Liver (tissue), 7 donors: ENCODE measurements at regions not wholly inside any gene's neighbourhood (a gene's known extent, or its start where the extent isn't known, plus 50 kb on each side); places are given as distances from the start of the nearest gene placed in this dataset.

Experiments
- DNase-seq: peaks from one replicate; pipeline ENCODE4 v3.0.0-alpha.2; 2017; ENCODE audit warnings: low spot score
- H3K27ac ChIP-seq, 2 donors: one replicate each; pipeline ENCODE4 v1.7.0; 2013; ENCODE audit warnings: inconsistent platforms in 2 of 2, low read length in 2 of 2, control low read depth in 1 of 2, low read depth in 1 of 2, mild to moderate bottlenecking in 1 of 2
- H3K27me3 ChIP-seq, 4 donors: one replicate each; pipeline versions ENCODE4 v1.6.1 to v1.7.0; 2013; ENCODE audit warnings: low read length in 3 of 4, inconsistent platforms in 1 of 4, mild to moderate bottlenecking in 1 of 4, moderate library complexity in 1 of 4; ENCODE audit not compliant: control insufficient read depth in 4 of 4, insufficient read depth in 4 of 4
- H3K36me3 ChIP-seq, 4 donors: one replicate each; pipeline versions ENCODE4 v1.6.1 to v1.7.0; 2013; ENCODE audit warnings: low read length in 3 of 4, mild to moderate bottlenecking in 3 of 4, low read depth in 1 of 4, moderate library complexity in 1 of 4; ENCODE audit not compliant: control insufficient read depth in 4 of 4, insufficient read depth in 3 of 4
- H3K4me1 ChIP-seq, 4 donors: one replicate each; pipeline versions ENCODE4 v1.6.1 to v1.7.0; 2013; ENCODE audit warnings: low read length in 3 of 4, mild to moderate bottlenecking in 3 of 4, moderate library complexity in 1 of 4; ENCODE audit not compliant: control insufficient read depth in 4 of 4, insufficient read depth in 4 of 4
- H3K4me3 ChIP-seq, 3 donors: one replicate each; pipeline versions ENCODE4 v1.6.1 to v1.7.0; 2013; ENCODE audit warnings: low read length in 3 of 3, control low read depth in 1 of 3, low read depth in 1 of 3, mild to moderate bottlenecking in 1 of 3
- H3K9ac ChIP-seq, 2 donors: one replicate each; pipeline ENCODE4 v1.7.0; 2013; ENCODE audit warnings: low read length in 2 of 2, mild to moderate bottlenecking in 2 of 2, moderate library complexity in 2 of 2, control low read depth in 1 of 2, low read depth in 1 of 2
- H3K9me3 ChIP-seq, 4 donors: one replicate each; pipeline versions ENCODE4 v1.6.1 to v1.7.0; 2013; ENCODE audit warnings: low read length in 3 of 4; ENCODE audit not compliant: control insufficient read depth in 4 of 4
- EGR1 ChIP-seq, 2 donors: IDR thresholded peaks; 2 replicates each; pipeline ENCODE4 v1.6.1; 2016 to 2018; ENCODE audit warnings: antibody characterized with exemption in 2 of 2, low read depth in 2 of 2
- FOXA2 ChIP-seq: IDR thresholded peaks from 2 replicates; pipeline ENCODE4 v1.6.1; 2016; ENCODE audit warnings: antibody characterized with exemption
- GABPA ChIP-seq, 2 donors: IDR thresholded peaks in 1 of 2; conservative IDR thresholded peaks in 1 of 2; 2 replicates each; pipeline ENCODE4 v1.6.1; 2016; ENCODE audit warnings: antibody characterized with exemption in 2 of 2, mild to moderate bottlenecking in 1 of 2, moderate library complexity in 1 of 2
- HNF4A ChIP-seq, 2 donors: conservative IDR thresholded peaks; 2 replicates each; pipeline ENCODE4 v1.6.1; 2016; ENCODE audit warnings: antibody characterized with exemption in 2 of 2, mild to moderate bottlenecking in 2 of 2
- NR2F2 ChIP-seq: IDR thresholded peaks from 2 replicates; pipeline ENCODE4 v1.6.1; 2016; ENCODE audit warnings: antibody characterized with exemption
- RXRA ChIP-seq, 2 donors: IDR thresholded peaks; 2 replicates each; pipeline ENCODE4 v1.6.1; 2017 to 2018; ENCODE audit warnings: antibody characterized with exemption in 2 of 2, mild to moderate bottlenecking in 1 of 2
- TAF1 ChIP-seq: conservative IDR thresholded peaks from 2 replicates; pipeline ENCODE4 v1.6.1; 2016; ENCODE audit warnings: antibody characterized with exemption, mild to moderate bottlenecking
- WGBS: extraction: QIAGEN DNeasy Blood & Tissue Kit; methylation state at CpG from one replicate; pipeline ENCODE4 v1.1.7; 2013; 5-methylcytosine and 5-hydroxymethylcytosine counted together
- TF ChIP-seq, protein P1 (sequence below): IDR thresholded peaks from 2 replicates; pipeline ENCODE4 v1.6.1; 2016; ENCODE audit warnings: antibody characterized with exemption
- TF ChIP-seq, protein P2 (sequence below): IDR thresholded peaks from 2 replicates; pipeline ENCODE4 v1.6.1; 2016; ENCODE audit warnings: antibody characterized with exemption, mild to moderate bottlenecking
- TF ChIP-seq, protein P3 (sequence below): IDR thresholded peaks from 2 replicates; pipeline ENCODE4 v1.6.1; 2016; ENCODE audit warnings: antibody characterized with exemption
- TF ChIP-seq, protein P4 (sequence below): IDR thresholded peaks from 2 replicates; pipeline ENCODE4 v1.6.1; 2016; ENCODE audit warnings: antibody characterized with exemption
- donor health status: healthy.
- donor health status: healthy.
- donor health status: healthy.
- donor health status: healthy.

DNA sequence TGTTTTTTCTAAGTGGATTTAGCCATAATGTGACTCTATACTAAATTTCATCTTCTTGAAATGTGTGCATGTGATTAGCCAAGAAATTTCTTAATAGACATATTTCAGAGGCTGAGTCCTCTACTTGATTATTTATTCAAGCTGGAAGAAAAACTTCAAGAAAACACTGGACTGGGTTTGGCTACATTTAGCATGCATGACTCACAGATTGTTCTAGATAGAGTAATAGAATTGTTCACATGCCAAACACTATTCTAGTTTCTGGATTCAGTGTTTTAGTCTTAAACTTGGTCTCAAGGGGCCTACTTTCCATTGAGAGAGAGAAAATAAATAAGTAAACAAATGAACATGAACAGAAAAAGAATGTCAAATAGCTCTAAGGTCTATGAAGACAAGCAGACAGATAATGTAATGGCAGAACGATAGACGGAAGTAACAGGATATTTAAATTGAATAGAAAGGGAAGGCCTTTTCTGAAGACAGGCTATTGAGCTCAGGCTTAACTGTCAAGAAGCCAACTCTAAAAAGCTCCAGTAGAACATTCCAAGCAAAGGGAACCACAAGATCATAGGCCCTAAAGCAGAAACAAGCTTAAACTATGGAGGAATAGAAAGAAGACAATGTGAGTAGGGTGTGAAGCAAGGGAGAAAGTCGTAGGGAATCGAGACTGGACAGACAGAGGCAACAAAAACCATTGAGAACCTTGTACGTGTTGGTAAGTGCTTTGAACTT is 104.6 kb downstream of the TMEM144 start:
- H3K27ac ChIP-seq = no peak overlapping the region
- no peaks in the 10 kb centered on the region for H3K36me3 ChIP-seq
- no peaks in the 10 kb centered on the region for H3K4me1 ChIP-seq
- H3K27me3 ChIP-seq = no peaks in the 10 kb centered on the region
- no peaks in the 10 kb centered on the region for H3K9me3 ChIP-seq
- no peak for DNase-seq
- WGBS = 78% methylated on average over 5 of the region's 5 CpGs
- TF ChIP-seq, protein P1, sequence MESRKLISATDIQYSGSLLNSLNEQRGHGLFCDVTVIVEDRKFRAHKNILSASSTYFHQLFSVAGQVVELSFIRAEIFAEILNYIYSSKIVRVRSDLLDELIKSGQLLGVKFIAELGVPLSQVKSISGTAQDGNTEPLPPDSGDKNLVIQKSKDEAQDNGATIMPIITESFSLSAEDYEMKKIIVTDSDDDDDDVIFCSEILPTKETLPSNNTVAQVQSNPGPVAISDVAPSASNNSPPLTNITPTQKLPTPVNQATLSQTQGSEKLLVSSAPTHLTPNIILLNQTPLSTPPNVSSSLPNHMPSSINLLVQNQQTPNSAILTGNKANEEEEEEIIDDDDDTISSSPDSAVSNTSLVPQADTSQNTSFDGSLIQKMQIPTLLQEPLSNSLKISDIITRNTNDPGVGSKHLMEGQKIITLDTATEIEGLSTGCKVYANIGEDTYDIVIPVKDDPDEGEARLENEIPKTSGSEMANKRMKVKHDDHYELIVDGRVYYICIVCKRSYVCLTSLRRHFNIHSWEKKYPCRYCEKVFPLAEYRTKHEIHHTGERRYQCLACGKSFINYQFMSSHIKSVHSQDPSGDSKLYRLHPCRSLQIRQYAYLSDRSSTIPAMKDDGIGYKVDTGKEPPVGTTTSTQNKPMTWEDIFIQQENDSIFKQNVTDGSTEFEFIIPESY = no peak
- TF ChIP-seq, protein P2, sequence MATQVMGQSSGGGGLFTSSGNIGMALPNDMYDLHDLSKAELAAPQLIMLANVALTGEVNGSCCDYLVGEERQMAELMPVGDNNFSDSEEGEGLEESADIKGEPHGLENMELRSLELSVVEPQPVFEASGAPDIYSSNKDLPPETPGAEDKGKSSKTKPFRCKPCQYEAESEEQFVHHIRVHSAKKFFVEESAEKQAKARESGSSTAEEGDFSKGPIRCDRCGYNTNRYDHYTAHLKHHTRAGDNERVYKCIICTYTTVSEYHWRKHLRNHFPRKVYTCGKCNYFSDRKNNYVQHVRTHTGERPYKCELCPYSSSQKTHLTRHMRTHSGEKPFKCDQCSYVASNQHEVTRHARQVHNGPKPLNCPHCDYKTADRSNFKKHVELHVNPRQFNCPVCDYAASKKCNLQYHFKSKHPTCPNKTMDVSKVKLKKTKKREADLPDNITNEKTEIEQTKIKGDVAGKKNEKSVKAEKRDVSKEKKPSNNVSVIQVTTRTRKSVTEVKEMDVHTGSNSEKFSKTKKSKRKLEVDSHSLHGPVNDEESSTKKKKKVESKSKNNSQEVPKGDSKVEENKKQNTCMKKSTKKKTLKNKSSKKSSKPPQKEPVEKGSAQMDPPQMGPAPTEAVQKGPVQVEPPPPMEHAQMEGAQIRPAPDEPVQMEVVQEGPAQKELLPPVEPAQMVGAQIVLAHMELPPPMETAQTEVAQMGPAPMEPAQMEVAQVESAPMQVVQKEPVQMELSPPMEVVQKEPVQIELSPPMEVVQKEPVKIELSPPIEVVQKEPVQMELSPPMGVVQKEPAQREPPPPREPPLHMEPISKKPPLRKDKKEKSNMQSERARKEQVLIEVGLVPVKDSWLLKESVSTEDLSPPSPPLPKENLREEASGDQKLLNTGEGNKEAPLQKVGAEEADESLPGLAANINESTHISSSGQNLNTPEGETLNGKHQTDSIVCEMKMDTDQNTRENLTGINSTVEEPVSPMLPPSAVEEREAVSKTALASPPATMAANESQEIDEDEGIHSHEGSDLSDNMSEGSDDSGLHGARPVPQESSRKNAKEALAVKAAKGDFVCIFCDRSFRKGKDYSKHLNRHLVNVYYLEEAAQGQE = no peak
- TF ChIP-seq GABPA (IDR thresholded peaks at IDR 0.05 in 1 of 2, conservative IDR thresholded peaks at IDR 0.05 in 1 of 2) = no peak
- TF ChIP-seq RXRA (IDR thresholded peaks at IDR 0.05) = no peak
- no peak for TF ChIP-seq FOXA2
- no peak overlapping the region for H3K9ac ChIP-seq
- no peak overlapping the region for H3K4me3 ChIP-seq

DNA sequence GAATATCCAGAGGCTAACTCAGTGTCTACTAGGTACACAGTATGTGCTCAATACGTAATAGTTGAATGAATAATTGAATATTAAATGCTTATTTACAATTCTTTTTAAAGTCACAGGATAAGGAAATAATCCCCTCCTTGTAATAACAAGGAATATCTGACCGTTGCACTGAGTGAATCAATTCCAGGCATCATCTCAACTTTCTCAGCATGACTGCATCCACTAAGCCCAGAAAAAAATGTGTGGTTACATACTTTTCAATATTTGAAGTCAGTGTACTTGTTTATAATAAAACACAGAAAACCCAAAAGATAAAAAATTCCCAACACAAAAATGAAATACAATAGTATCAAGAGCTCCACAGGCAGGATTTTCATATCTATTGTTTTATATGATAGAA is 105.4 kb downstream of the TMEM144 start:
- Histone ChIP-seq H3K27me3 (no peaks in the 10 kb centered on the region), H3K36me3 (no peaks in the 10 kb centered on the region), H3K4me3 (no peak overlapping the region), H3K4me1 (no peaks in the 10 kb centered on the region), H3K27ac (no peak overlapping the region), H3K9me3 (no peaks in the 10 kb centered on the region), H3K9ac (no peak overlapping the region)
- no peak for DNase-seq
- TF ChIP-seq, protein P2 = no peak
- TF ChIP-seq, protein P3, sequence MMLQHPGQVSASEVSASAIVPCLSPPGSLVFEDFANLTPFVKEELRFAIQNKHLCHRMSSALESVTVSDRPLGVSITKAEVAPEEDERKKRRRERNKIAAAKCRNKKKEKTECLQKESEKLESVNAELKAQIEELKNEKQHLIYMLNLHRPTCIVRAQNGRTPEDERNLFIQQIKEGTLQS = no peak
- no peak for TF ChIP-seq NR2F2
- TF ChIP-seq TAF1 = no peak
- TF ChIP-seq, protein P4, sequence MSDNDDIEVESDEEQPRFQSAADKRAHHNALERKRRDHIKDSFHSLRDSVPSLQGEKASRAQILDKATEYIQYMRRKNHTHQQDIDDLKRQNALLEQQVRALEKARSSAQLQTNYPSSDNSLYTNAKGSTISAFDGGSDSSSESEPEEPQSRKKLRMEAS = no peak
- no peak for TF ChIP-seq EGR1 (IDR thresholded peaks at IDR 0.05; ENCODE audit: low read depth in 2 of 2)
- no peak for TF ChIP-seq HNF4A (conservative IDR thresholded peaks at IDR 0.05)
- no peak for TF ChIP-seq GABPA (IDR thresholded peaks at IDR 0.05 in 1 of 2, conservative IDR thresholded peaks at IDR 0.05 in 1 of 2)
- 69% methylated on average over 2 of the region's 2 CpGs for WGBS
